HEK293 (cell line): ENCODE measurements at regions not wholly inside any gene's neighbourhood (a gene's known extent, or its start where the extent isn't known, plus 50 kb on each side); places are given as distances from the start of the nearest gene placed in this dataset.
A peak's percentile ranks its signal among the peaks of the same experiment; 100 is the strongest.

Experiments used
- CTCF ChIA-PET: fragments of 350-600 bp; formaldehyde crosslinking; extraction: SDS; loops from one replicate; lab custom pipeline; 2021; ENCODE audit warnings: antibody characterized with exemption; lab: Yijun Ruan, JAX
- POLR2A ChIA-PET: fragments of 300-600 bp; formaldehyde crosslinking; extraction: SDS; loops from one replicate; lab custom pipeline; 2020; ENCODE audit warnings: antibody characterized with exemption, inconsistent platforms; lab: Yijun Ruan, JAX
- H3K27ac ChIP-seq: fragments of 200-500 bp; sonication (Bioruptor generic); 2 replicates; pipeline ENCODE4 v1.5.1; 2014; ENCODE audit warnings: low read depth, low read length, control low read depth, inconsistent platforms; ENCODE audit errors: extremely low read depth
- H3K36me3 ChIP-seq, 2 experiments: fragments of 200-500 bp in 1 of 2; sonication (Bioruptor generic) in 1 of 2; 1 replicate in 1 of 2; 2 replicates in 1 of 2; pipeline ENCODE4 v1.5.1; 2014 to 2017; ENCODE audit warnings: inconsistent platforms in 2 of 2, low read length in 2 of 2; ENCODE audit not compliant: control insufficient read depth in 2 of 2, insufficient read depth in 1 of 2
- H3K4me1 ChIP-seq: fragments of 200-500 bp; sonication (Bioruptor generic); 2 replicates; pipeline ENCODE4 v1.5.1; 2014; ENCODE audit warnings: mild to moderate bottlenecking, low read length, inconsistent platforms; ENCODE audit not compliant: control insufficient read depth, insufficient read depth
- H3K4me3 ChIP-seq: 2 replicates; pipeline ENCODE4 v1.5.1; 2011; ENCODE audit warnings: low read depth, mild to moderate bottlenecking, control low read depth, low read length, moderate library complexity
- H3K9me3 ChIP-seq: fragments of 200-500 bp; sonication (Bioruptor generic); 2 replicates; pipeline ENCODE4 v1.5.1; 2014; ENCODE audit warnings: low read depth, low read length, inconsistent platforms; ENCODE audit not compliant: control insufficient read depth, insufficient read depth
- EGR2 ChIP-seq: fragments of 450-650 bp; formaldehyde crosslinking; IDR thresholded peaks from 2 replicates; pipeline ENCODE4 v1.5.1; 2016; ENCODE audit warnings: low read depth, missing biosample characterization, missing genetic modification characterization
- GFI1B ChIP-seq: fragments of 450-650 bp; formaldehyde crosslinking; IDR thresholded peaks from 2 replicates; pipeline ENCODE4 v1.5.1; 2016; ENCODE audit warnings: missing biosample characterization, missing genetic modification characterization
- HOXD13 ChIP-seq: sonication (generic); formaldehyde crosslinking; IDR thresholded peaks from 2 replicates; pipeline ENCODE4 v1.8.0; 2022; ENCODE audit warnings: missing genetic modification reagents, borderline replicate concordance
- KLF7 ChIP-seq: fragments of 450-650 bp; formaldehyde crosslinking; IDR thresholded peaks from 2 replicates; pipeline ENCODE4 v1.5.1; 2016; ENCODE audit warnings: missing biosample characterization, missing genetic modification characterization, borderline replicate concordance
- SP3 ChIP-seq: fragments of 450-650 bp; formaldehyde crosslinking; IDR thresholded peaks from 2 replicates; pipeline ENCODE4 v1.5.1; 2016; ENCODE audit warnings: missing biosample characterization, missing genetic modification characterization
- ZBTB48 ChIP-seq: fragments of 450-650 bp; formaldehyde crosslinking; IDR thresholded peaks from 2 replicates; pipeline ENCODE4 v1.5.1; 2016; ENCODE audit warnings: missing biosample characterization, missing genetic modification characterization
- ZNF274 ChIP-seq, 2 experiments: fragments of 200-500 bp in 1 of 2; fragments of 450-650 bp in 1 of 2; sonication (Bioruptor generic) in 1 of 2; formaldehyde crosslinking in 1 of 2; IDR thresholded peaks; 2 replicates each; pipeline versions ENCODE4 v1.5.1 to v1.6.1; 2014 to 2016; ENCODE audit warnings: borderline replicate concordance in 1 of 2, inconsistent platforms in 1 of 2, low read length in 1 of 2, missing biosample characterization in 1 of 2, missing genetic modification characterization in 1 of 2
- ZNF501 ChIP-seq: fragments of 450-650 bp; formaldehyde crosslinking; IDR thresholded peaks from 2 replicates; pipeline ENCODE4 v1.5.1; 2016; ENCODE audit warnings: missing biosample characterization, missing genetic modification characterization
- ZNF510 ChIP-seq: fragments of 450-650 bp; formaldehyde crosslinking; IDR thresholded peaks from 2 replicates; pipeline ENCODE4 v1.5.1; 2018; ENCODE audit warnings: mild to moderate bottlenecking, missing genetic modification characterization, missing biosample characterization; ENCODE audit not compliant: insufficient replicate concordance
- ZNF514 ChIP-seq: fragments of 450-650 bp; formaldehyde crosslinking; IDR thresholded peaks from 2 replicates; pipeline ENCODE4 v1.5.1; 2016; ENCODE audit warnings: missing biosample characterization, missing genetic modification characterization
- ZNF571 ChIP-seq: fragments of 450-650 bp; formaldehyde crosslinking; IDR thresholded peaks from 2 replicates; pipeline ENCODE4 v1.5.0; 2017; ENCODE audit warnings: missing biosample characterization, missing genetic modification characterization
- ZNF670 ChIP-seq: fragments of 450-650 bp; formaldehyde crosslinking; IDR thresholded peaks from 2 replicates; pipeline ENCODE4 v1.5.1; 2016; ENCODE audit warnings: missing biosample characterization, missing genetic modification characterization, low read depth
- ZNF777 ChIP-seq: fragments of 450-650 bp; formaldehyde crosslinking; IDR thresholded peaks from 2 replicates; pipeline ENCODE4 v1.5.1; 2017; ENCODE audit warnings: missing biosample characterization, missing genetic modification characterization, borderline replicate concordance
- TF ChIP-seq, protein P1 (sequence below): fragments of 450-650 bp; formaldehyde crosslinking; IDR thresholded peaks from 2 replicates; pipeline ENCODE4 v1.5.1; 2017; ENCODE audit warnings: missing biosample characterization, missing genetic modification characterization
- TF ChIP-seq, protein P2 (sequence below): fragments of 450-650 bp; formaldehyde crosslinking; IDR thresholded peaks from 2 replicates; pipeline ENCODE4 v1.5.1; 2016; ENCODE audit warnings: missing biosample characterization, missing genetic modification characterization
- TF ChIP-seq, protein P3 (sequence below): fragments of 450-650 bp; formaldehyde crosslinking; conservative IDR thresholded peaks from 2 replicates; pipeline ENCODE4 v1.5.1; 2016; ENCODE audit warnings: low read depth, missing biosample characterization, missing genetic modification characterization
- TF ChIP-seq, protein P4 (sequence below): fragments of 450-650 bp; formaldehyde crosslinking; IDR thresholded peaks from 2 replicates; pipeline ENCODE4 v1.5.1; 2017; ENCODE audit warnings: missing biosample characterization, missing genetic modification characterization
- TF ChIP-seq, protein P5 (sequence below): fragments of 450-650 bp; formaldehyde crosslinking; IDR thresholded peaks from 2 replicates; pipeline ENCODE4 v1.5.1; 2016; ENCODE audit warnings: missing biosample characterization, missing genetic modification characterization
- TF ChIP-seq, protein P6 (sequence below): fragments of 450-650 bp; formaldehyde crosslinking; IDR thresholded peaks from 2 replicates; pipeline ENCODE4 v1.5.1; 2016; ENCODE audit warnings: missing biosample characterization, missing genetic modification characterization

DNA sequence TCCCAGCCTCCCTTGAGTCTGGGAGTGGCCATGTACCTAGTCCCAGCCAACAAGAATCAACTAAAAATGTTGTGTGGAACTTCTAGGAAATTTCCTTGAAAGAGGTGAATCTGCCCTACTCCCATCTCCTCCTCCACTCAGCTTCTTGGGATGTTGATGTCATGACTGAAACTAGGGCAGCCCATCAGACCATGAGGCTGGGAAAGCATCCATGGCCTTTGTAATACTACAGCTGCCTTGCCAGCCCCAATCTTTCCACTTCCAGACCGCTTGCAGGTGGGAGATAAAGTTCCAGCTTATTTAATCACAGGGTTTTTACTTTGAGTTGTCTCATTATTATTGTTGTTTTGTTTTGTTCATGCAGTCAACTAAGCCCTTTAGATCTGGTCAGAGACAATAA, 170.3 kb upstream of the LMNTD1 start:
- Histone ChIP-seq H3K4me1 (no peaks in the 10 kb centered on the region), H3K36me3 (no peaks in the 10 kb centered on the region), H3K27ac (no peak overlapping the region)
- TF ChIP-seq, protein P1, sequence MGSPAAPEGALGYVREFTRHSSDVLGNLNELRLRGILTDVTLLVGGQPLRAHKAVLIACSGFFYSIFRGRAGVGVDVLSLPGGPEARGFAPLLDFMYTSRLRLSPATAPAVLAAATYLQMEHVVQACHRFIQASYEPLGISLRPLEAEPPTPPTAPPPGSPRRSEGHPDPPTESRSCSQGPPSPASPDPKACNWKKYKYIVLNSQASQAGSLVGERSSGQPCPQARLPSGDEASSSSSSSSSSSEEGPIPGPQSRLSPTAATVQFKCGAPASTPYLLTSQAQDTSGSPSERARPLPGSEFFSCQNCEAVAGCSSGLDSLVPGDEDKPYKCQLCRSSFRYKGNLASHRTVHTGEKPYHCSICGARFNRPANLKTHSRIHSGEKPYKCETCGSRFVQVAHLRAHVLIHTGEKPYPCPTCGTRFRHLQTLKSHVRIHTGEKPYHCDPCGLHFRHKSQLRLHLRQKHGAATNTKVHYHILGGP (tag by site-specific recombination) = peak; percentile 82
- TF ChIP-seq, protein P2, sequence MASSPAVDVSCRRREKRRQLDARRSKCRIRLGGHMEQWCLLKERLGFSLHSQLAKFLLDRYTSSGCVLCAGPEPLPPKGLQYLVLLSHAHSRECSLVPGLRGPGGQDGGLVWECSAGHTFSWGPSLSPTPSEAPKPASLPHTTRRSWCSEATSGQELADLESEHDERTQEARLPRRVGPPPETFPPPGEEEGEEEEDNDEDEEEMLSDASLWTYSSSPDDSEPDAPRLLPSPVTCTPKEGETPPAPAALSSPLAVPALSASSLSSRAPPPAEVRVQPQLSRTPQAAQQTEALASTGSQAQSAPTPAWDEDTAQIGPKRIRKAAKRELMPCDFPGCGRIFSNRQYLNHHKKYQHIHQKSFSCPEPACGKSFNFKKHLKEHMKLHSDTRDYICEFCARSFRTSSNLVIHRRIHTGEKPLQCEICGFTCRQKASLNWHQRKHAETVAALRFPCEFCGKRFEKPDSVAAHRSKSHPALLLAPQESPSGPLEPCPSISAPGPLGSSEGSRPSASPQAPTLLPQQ (tag by site-specific recombination) = no peak
- TF ChIP-seq, all 188 proteins: peak for 1
- POLR2A ChIA-PET = no interaction called here
- H3K9me3 ChIP-seq = no peaks in the 10 kb centered on the region
- CTCF ChIA-PET = interaction anchor here (0.7 kb wide), 1 partner anchor 16 kb away, joined by 3 read pairs; no protein-coding TSS in a partner anchor
- no peak overlapping the region for H3K4me3 ChIP-seq

DNA sequence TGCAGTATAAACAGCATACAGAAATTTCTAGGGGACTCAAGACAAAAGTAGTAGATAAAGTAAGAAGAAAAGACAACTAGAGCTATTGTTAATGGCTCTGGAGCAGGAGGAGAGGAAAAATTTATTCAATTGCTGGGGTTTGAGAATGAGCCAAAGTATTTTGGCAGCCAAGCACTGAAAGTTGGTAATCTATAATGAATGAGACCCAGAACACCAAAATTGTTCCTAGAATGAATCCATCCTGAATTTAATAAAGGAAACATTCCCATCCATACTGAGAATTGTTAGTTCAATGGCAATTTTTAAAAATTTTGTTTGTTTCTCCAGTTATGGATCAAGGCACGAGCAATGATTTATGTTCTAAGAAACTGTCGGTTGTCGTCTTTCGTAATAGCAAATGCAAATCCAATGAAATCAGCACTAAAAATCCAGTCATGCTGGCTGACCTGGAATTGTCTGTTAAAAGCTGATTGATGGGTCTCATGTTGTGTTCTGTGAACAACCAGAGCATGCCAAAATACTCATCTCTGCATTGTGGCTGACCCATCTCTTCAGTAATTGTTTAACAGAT, 170.9 kb upstream of the LMNTD1 start:
- Histone ChIP-seq H3K4me1 (no peaks in the 10 kb centered on the region), H3K4me3 (no peak overlapping the region), H3K27ac (no peak overlapping the region), H3K36me3 (no peaks in the 10 kb centered on the region), H3K9me3 (no peaks in the 10 kb centered on the region)
- ChIA-PET POLR2A (no interaction called here), CTCF (interaction anchor here (0.6 to 1.7 kb wide), 2 partner anchors 45 to 59 kb away, joined by 3 to 4 read pairs; no protein-coding TSS in a partner anchor)
- TF ChIP-seq ZNF571 (tag by site-specific recombination) (no peak), ZNF777 (no peak), ZNF501 (no peak), GFI1B (no peak), SP3 (tag by site-specific recombination) (no peak), KLF7 (tag by site-specific recombination) (no peak), ZBTB48 (tag by site-specific recombination) (no peak), ZNF274 (IDR thresholded peaks at IDR 0.05; ENCODE audit: low read length) (no peak), ZNF274 (tag by site-specific recombination; IDR thresholded peaks at IDR 0.05; ENCODE audit: borderline replicate concordance) (no peak), ZNF510 (no peak), EGR2 (tag by site-specific recombination) (no peak), ZNF670 (no peak), HOXD13 (CRISPR knock-in tag) (no peak), ZNF514 (tag by site-specific recombination) (no peak)
- TF ChIP-seq, protein P3, sequence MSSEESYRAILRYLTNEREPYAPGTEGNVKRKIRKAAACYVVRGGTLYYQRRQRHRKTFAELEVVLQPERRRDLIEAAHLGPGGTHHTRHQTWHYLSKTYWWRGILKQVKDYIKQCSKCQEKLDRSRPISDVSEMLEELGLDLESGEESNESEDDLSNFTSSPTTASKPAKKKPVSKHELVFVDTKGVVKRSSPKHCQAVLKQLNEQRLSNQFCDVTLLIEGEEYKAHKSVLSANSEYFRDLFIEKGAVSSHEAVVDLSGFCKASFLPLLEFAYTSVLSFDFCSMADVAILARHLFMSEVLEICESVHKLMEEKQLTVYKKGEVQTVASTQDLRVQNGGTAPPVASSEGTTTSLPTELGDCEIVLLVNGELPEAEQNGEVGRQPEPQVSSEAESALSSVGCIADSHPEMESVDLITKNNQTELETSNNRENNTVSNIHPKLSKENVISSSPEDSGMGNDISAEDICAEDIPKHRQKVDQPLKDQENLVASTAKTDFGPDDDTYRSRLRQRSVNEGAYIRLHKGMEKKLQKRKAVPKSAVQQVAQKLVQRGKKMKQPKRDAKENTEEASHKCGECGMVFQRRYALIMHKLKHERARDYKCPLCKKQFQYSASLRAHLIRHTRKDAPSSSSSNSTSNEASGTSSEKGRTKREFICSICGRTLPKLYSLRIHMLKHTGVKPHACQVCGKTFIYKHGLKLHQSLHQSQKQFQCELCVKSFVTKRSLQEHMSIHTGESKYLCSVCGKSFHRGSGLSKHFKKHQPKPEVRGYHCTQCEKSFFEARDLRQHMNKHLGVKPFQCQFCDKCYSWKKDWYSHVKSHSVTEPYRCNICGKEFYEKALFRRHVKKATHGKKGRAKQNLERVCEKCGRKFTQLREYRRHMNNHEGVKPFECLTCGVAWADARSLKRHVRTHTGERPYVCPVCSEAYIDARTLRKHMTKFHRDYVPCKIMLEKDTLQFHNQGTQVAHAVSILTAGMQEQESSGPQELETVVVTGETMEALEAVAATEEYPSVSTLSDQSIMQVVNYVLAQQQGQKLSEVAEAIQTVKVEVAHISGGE = no peak
- TF ChIP-seq, protein P4, sequence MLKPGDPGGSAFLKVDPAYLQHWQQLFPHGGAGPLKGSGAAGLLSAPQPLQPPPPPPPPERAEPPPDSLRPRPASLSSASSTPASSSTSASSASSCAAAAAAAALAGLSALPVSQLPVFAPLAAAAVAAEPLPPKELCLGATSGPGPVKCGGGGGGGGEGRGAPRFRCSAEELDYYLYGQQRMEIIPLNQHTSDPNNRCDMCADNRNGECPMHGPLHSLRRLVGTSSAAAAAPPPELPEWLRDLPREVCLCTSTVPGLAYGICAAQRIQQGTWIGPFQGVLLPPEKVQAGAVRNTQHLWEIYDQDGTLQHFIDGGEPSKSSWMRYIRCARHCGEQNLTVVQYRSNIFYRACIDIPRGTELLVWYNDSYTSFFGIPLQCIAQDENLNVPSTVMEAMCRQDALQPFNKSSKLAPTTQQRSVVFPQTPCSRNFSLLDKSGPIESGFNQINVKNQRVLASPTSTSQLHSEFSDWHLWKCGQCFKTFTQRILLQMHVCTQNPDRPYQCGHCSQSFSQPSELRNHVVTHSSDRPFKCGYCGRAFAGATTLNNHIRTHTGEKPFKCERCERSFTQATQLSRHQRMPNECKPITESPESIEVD = no peak
- TF ChIP-seq, protein P5, sequence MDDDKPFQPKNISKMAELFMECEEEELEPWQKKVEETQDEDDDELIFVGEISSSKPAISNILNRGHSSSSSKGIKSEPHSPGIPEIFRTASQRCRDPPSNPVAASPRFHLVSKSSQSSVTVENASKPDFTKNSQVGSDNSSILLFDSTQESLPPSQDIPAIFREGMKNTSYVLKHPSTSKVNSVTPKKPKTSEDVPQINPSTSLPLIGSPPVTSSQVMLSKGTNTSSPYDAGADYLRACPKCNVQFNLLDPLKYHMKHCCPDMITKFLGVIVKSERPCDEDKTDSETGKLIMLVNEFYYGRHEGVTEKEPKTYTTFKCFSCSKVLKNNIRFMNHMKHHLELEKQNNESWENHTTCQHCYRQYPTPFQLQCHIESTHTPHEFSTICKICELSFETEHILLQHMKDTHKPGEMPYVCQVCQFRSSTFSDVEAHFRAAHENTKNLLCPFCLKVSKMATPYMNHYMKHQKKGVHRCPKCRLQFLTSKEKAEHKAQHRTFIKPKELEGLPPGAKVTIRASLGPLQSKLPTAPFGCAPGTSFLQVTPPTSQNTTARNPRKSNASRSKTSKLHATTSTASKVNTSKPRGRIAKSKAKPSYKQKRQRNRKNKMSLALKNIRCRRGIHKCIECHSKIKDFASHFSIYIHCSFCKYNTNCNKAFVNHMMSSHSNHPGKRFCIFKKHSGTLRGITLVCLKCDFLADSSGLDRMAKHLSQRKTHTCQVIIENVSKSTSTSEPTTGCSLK (tag by site-specific recombination) = no peak
- TF ChIP-seq, protein P6, sequence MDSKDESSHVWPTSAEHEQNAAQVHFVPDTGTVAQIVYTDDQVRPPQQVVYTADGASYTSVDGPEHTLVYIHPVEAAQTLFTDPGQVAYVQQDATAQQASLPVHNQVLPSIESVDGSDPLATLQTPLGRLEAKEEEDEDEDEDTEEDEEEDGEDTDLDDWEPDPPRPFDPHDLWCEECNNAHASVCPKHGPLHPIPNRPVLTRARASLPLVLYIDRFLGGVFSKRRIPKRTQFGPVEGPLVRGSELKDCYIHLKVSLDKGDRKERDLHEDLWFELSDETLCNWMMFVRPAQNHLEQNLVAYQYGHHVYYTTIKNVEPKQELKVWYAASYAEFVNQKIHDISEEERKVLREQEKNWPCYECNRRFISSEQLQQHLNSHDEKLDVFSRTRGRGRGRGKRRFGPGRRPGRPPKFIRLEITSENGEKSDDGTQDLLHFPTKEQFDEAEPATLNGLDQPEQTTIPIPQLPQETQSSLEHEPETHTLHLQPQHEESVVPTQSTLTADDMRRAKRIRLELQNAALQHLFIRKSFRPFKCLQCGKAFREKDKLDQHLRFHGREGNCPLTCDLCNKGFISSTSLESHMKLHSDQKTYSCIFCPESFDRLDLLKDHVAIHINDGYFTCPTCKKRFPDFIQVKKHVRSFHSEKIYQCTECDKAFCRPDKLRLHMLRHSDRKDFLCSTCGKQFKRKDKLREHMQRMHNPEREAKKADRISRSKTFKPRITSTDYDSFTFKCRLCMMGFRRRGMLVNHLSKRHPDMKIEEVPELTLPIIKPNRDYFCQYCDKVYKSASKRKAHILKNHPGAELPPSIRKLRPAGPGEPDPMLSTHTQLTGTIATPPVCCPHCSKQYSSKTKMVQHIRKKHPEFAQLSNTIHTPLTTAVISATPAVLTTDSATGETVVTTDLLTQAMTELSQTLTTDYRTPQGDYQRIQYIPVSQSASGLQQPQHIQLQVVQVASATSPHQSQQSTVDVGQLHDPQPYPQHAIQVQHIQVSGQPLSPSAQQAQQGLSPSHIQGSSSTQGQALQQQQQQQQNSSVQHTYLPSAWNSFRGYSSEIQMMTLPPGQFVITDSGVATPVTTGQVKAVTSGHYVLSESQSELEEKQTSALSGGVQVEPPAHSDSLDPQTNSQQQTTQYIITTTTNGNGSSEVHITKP (tag by site-specific recombination) = no peak
